SK-N-SH treated with all-trans-retinoic acid at 6 μM for 48 hours (cell line): ENCODE measurements at regions not wholly inside any gene's neighbourhood (a gene's known extent, or its start where the extent isn't known, plus 50 kb on each side); places are given as distances from the start of the nearest gene placed in this dataset.

Experiments used
- ATAC-seq: fragments of 200-7000 bp; cut with Tn5 transposase; 3 replicates; pipeline ENCODE4 v1.9.1; 2020; ENCODE audit warnings: mild to moderate bottlenecking, moderate library complexity
- ARNTL ChIP-seq: fragments of 450-650 bp; formaldehyde crosslinking; IDR thresholded peaks from 2 replicates; pipeline ENCODE4 v1.5.0; 2020; ENCODE audit warnings: low read depth, mild to moderate bottlenecking, moderate library complexity, borderline replicate concordance
- BACH2 ChIP-seq: fragments of 250-450 bp; sonication (Bioruptor Pico); IDR thresholded peaks from 2 replicates; pipeline ENCODE4 v1.9.0; 2021; ENCODE audit warnings: mild to moderate bottlenecking, borderline replicate concordance
- CREB5 ChIP-seq: fragments of 250-450 bp; sonication (Bioruptor Pico); IDR thresholded peaks from 2 replicates; pipeline ENCODE4 v1.5.1; 2020; ENCODE audit warnings: low read depth, mild to moderate bottlenecking, moderate library complexity
- CSDC2 ChIP-seq: fragments of 250-450 bp; sonication (Bioruptor Pico); IDR thresholded peaks from 2 replicates; pipeline ENCODE4 v1.5.0; 2020; ENCODE audit warnings: mild to moderate bottlenecking, moderate library complexity
- ESRRG ChIP-seq: fragments of 250-450 bp; sonication (Bioruptor Pico); IDR thresholded peaks from 2 replicates; pipeline ENCODE4 v1.6.1; 2021; ENCODE audit warnings: mild to moderate bottlenecking
- GLIS3 ChIP-seq: fragments of 250-450 bp; sonication (Bioruptor Pico); IDR thresholded peaks from 2 replicates; pipeline ENCODE4 v1.5.0; 2020; ENCODE audit warnings: mild to moderate bottlenecking, moderate library complexity
- ISL1 ChIP-seq: fragments of 250-450 bp; sonication (Bioruptor Pico); IDR thresholded peaks from 2 replicates; pipeline ENCODE4 v2.1.2; 2022; ENCODE audit warnings: mild to moderate bottlenecking, moderate library complexity
- OSR1 ChIP-seq: fragments of 250-450 bp; sonication (Bioruptor Pico); IDR thresholded peaks from 2 replicates; pipeline ENCODE4 v1.8.0; 2022; ENCODE audit warnings: moderate library complexity, mild to moderate bottlenecking, inconsistent platforms
- PPARA ChIP-seq: fragments of 250-450 bp; sonication (Bioruptor Pico); IDR thresholded peaks from 2 replicates; pipeline ENCODE4 v1.5.0; 2020; ENCODE audit warnings: mild to moderate bottlenecking, borderline replicate concordance
- RARB ChIP-seq: fragments of 250-450 bp; sonication (Bioruptor Pico); IDR thresholded peaks from 2 replicates; pipeline ENCODE4 v1.8.0; 2021; ENCODE audit warnings: mild to moderate bottlenecking, moderate library complexity
- SNAI2 ChIP-seq: fragments of 250-450 bp; sonication (Bioruptor Pico); IDR thresholded peaks from 2 replicates; pipeline ENCODE4 v1.5.0; 2020; ENCODE audit warnings: mild to moderate bottlenecking, moderate library complexity
- TCF4 ChIP-seq: fragments of 250-450 bp; sonication (Bioruptor Pico); IDR thresholded peaks from 2 replicates; pipeline ENCODE4 v1.8.0; 2021; ENCODE audit warnings: mild to moderate bottlenecking, moderate library complexity, borderline replicate concordance
- TOX ChIP-seq: fragments of 250-450 bp; sonication (Bioruptor Pico); IDR thresholded peaks from 2 replicates; pipeline ENCODE4 v1.8.0; 2021; ENCODE audit warnings: mild to moderate bottlenecking, moderate library complexity, borderline replicate concordance
- ZFP3 ChIP-seq: fragments of 250-450 bp; sonication (Bioruptor Pico); IDR thresholded peaks from 2 replicates; pipeline ENCODE4 v1.5.0; 2020; ENCODE audit warnings: mild to moderate bottlenecking, moderate library complexity
- ZFP30 ChIP-seq: fragments of 450-650 bp; formaldehyde crosslinking; IDR thresholded peaks from 2 replicates; pipeline ENCODE4 v1.5.0; 2022; ENCODE audit warnings: mild to moderate bottlenecking, moderate library complexity
- ZNF565 ChIP-seq: fragments of 450-650 bp; formaldehyde crosslinking; conservative IDR thresholded peaks from 2 replicates; pipeline ENCODE4 v1.5.0; 2020; ENCODE audit warnings: low read depth, mild to moderate bottlenecking, moderate library complexity
- ZNF70 ChIP-seq: fragments of 450-650 bp; formaldehyde crosslinking; IDR thresholded peaks from 2 replicates; pipeline ENCODE4 v1.5.0; 2020; ENCODE audit warnings: mild to moderate bottlenecking, moderate library complexity
- ZNF8 ChIP-seq: fragments of 450-650 bp; formaldehyde crosslinking; IDR thresholded peaks from 2 replicates; pipeline ENCODE4 v1.5.0; 2020; ENCODE audit warnings: mild to moderate bottlenecking, moderate library complexity
- TF ChIP-seq, protein P1 (sequence below): fragments of 250-450 bp; sonication (Bioruptor Pico); IDR thresholded peaks from 2 replicates; pipeline ENCODE4 v1.5.0; 2020; ENCODE audit warnings: mild to moderate bottlenecking, moderate library complexity
- TF ChIP-seq, protein P2 (sequence below): fragments of 250-450 bp; sonication (Bioruptor Pico); IDR thresholded peaks from 2 replicates; pipeline ENCODE4 v1.8.0; 2021; ENCODE audit warnings: low read depth, mild to moderate bottlenecking, moderate library complexity, borderline replicate concordance
- TF ChIP-seq, protein P3 (sequence below): fragments of 250-450 bp; sonication (Bioruptor Pico); IDR thresholded peaks from 2 replicates; pipeline ENCODE4 v1.5.1; 2021; ENCODE audit warnings: mild to moderate bottlenecking, moderate library complexity

- ATAC-seq, result no peak
- TF ChIP-seq BACH2 (CRISPR knock-in tag), result no peak
- TF ChIP-seq RARB (CRISPR knock-in tag), result no peak
- TF ChIP-seq CREB5 (CRISPR knock-in tag), result no peak
- TF ChIP-seq ZNF8 (CRISPR knock-in tag), result no peak
- no peak for TF ChIP-seq PPARA
- TF ChIP-seq TCF4 (CRISPR knock-in tag), result no peak
- no peak for TF ChIP-seq ZNF70 (CRISPR knock-in tag)
- TF ChIP-seq, protein P1, sequence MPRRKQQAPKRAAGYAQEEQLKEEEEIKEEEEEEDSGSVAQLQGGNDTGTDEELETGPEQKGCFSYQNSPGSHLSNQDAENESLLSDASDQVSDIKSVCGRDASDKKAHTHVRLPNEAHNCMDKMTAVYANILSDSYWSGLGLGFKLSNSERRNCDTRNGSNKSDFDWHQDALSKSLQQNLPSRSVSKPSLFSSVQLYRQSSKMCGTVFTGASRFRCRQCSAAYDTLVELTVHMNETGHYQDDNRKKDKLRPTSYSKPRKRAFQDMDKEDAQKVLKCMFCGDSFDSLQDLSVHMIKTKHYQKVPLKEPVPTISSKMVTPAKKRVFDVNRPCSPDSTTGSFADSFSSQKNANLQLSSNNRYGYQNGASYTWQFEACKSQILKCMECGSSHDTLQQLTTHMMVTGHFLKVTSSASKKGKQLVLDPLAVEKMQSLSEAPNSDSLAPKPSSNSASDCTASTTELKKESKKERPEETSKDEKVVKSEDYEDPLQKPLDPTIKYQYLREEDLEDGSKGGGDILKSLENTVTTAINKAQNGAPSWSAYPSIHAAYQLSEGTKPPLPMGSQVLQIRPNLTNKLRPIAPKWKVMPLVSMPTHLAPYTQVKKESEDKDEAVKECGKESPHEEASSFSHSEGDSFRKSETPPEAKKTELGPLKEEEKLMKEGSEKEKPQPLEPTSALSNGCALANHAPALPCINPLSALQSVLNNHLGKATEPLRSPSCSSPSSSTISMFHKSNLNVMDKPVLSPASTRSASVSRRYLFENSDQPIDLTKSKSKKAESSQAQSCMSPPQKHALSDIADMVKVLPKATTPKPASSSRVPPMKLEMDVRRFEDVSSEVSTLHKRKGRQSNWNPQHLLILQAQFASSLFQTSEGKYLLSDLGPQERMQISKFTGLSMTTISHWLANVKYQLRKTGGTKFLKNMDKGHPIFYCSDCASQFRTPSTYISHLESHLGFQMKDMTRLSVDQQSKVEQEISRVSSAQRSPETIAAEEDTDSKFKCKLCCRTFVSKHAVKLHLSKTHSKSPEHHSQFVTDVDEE (CRISPR knock-in tag), result no peak
- TF ChIP-seq ARNTL, result no peak
- TF ChIP-seq TOX (CRISPR knock-in tag), result no peak
- no peak for TF ChIP-seq SNAI2 (CRISPR knock-in tag)
- TF ChIP-seq CSDC2 (CRISPR knock-in tag), result no peak
- no peak for TF ChIP-seq OSR1 (CRISPR knock-in tag)
- TF ChIP-seq ISL1 (CRISPR knock-in tag), result no peak
Measured at GRCh38 chr9:88077071-88077617, 61.1 kb downstream of the SPATA31C2 start.

GRCh38 chr9:88076286-88077070, 61.8 kb downstream of the SPATA31C2 start:
- TF ChIP-seq ZNF565 (no peak), TCF4 (CRISPR knock-in tag) (no peak), ESRRG (CRISPR knock-in tag) (no peak), ISL1 (CRISPR knock-in tag) (no peak), ARNTL (no peak)
- TF ChIP-seq, all 23 proteins: peak for 0
- ATAC-seq, result peak; percentile 95

GRCh38 chr9:88075966-88076285, 62.3 kb downstream of the SPATA31C2 start:
- TF ChIP-seq, protein P2, sequence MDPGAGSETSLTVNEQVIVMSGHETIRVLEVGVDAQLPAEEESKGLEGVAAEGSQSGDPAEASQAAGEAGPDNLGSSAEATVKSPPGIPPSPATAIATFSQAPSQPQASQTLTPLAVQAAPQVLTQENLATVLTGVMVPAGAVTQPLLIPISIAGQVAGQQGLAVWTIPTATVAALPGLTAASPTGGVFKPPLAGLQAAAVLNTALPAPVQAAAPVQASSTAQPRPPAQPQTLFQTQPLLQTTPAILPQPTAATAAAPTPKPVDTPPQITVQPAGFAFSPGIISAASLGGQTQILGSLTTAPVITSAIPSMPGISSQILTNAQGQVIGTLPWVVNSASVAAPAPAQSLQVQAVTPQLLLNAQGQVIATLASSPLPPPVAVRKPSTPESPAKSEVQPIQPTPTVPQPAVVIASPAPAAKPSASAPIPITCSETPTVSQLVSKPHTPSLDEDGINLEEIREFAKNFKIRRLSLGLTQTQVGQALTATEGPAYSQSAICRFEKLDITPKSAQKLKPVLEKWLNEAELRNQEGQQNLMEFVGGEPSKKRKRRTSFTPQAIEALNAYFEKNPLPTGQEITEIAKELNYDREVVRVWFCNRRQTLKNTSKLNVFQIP (CRISPR knock-in tag), result no peak
- TF ChIP-seq PPARA (no peak), ZFP30 (no peak), ARNTL (no peak), RARB (CRISPR knock-in tag) (no peak), ZNF70 (CRISPR knock-in tag) (no peak), OSR1 (CRISPR knock-in tag) (no peak), TOX (CRISPR knock-in tag) (no peak), ZNF565 (no peak), ZFP3 (no peak), ESRRG (CRISPR knock-in tag) (no peak), GLIS3 (CRISPR knock-in tag) (no peak), CSDC2 (CRISPR knock-in tag) (no peak), ISL1 (CRISPR knock-in tag) (no peak), BACH2 (CRISPR knock-in tag) (no peak), CREB5 (CRISPR knock-in tag) (no peak)
- TF ChIP-seq, protein P3, sequence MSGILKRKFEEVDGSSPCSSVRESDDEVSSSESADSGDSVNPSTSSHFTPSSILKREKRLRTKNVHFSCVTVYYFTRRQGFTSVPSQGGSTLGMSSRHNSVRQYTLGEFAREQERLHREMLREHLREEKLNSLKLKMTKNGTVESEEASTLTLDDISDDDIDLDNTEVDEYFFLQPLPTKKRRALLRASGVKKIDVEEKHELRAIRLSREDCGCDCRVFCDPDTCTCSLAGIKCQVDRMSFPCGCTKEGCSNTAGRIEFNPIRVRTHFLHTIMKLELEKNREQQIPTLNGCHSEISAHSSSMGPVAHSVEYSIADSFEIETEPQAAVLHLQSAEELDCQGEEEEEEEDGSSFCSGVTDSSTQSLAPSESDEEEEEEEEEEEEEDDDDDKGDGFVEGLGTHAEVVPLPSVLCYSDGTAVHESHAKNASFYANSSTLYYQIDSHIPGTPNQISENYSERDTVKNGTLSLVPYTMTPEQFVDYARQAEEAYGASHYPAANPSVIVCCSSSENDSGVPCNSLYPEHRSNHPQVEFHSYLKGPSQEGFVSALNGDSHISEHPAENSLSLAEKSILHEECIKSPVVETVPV (CRISPR knock-in tag), result no peak
- ATAC-seq, result peak; percentile 32
